ENCODE measurements at regions not wholly inside any gene's neighbourhood (a gene's known extent, or its start where the extent isn't known, plus 50 kb on each side); places are given as distances from the start of the nearest gene placed in this dataset.

GRCh38 chr2:23073671-23074070 is 311.3 kb upstream of the KLHL29 start:
- no peaks in the 10 kb centered on the region for H3K9me3 Mint-ChIP-seq
- TF ChIP-seq CTCF (conservative IDR thresholded peaks at IDR 0.05) = no peak
- no peak overlapping the region for H3K27ac Mint-ChIP-seq
- no peaks in the 10 kb centered on the region for H3K4me1 Mint-ChIP-seq (ENCODE audit: unreplicated experiment)
- H3K36me3 Mint-ChIP-seq = no peaks in the 10 kb centered on the region
- no peak overlapping the region for H3K4me3 Mint-ChIP-seq
- H3K27me3 Mint-ChIP-seq = peaks cover 23% of the 10 kb centered on the region
- no peak for DNase-seq (ENCODE audit: extremely low spot score, unreplicated experiment)

DNA sequence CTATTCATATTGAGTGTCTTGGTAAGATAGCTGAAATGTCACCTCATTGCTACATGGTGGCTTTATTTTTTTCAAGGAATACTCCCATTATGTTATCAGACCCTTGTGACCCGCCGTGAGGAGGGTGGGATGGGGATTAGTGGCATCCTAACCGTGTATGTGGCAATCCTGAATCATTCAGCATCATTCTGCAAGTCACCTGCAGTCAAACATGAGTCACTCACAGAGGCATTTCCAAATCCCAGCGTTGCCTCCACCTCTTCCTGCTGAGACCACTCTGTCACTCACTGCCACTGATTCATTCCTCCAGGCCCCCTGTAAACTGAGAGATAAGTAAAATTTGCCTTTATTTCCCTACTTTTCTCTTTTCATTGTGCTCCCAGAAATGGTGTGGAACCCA is 307.4 kb upstream of the KLHL29 start:
- H3K9me3 Mint-ChIP-seq = peaks cover 3% of the 10 kb centered on the region
- H3K36me3 Mint-ChIP-seq = no peaks in the 10 kb centered on the region

GRCh38 chr2:23078784-23079434 is 306.1 kb upstream of the KLHL29 start:
- Mint-ChIP-seq H3K4me3 (no peak overlapping the region), H3K4me1 (ENCODE audit: unreplicated experiment) (no peaks in the 10 kb centered on the region), H3K27me3 (peaks cover 16% of the 10 kb centered on the region), H3K27ac (no peak overlapping the region), H3K36me3 (no peaks in the 10 kb centered on the region), H3K9me3 (peaks cover 3% of the 10 kb centered on the region)
- DNase-seq (ENCODE audit: extremely low spot score, unreplicated experiment) = no peak
- no peak for TF ChIP-seq CTCF (conservative IDR thresholded peaks at IDR 0.05)

More for the DNA sequence above, 307.4 kb upstream of the KLHL29 start:
- no peak for TF ChIP-seq CTCF (conservative IDR thresholded peaks at IDR 0.05)
- no peak overlapping the region for H3K27ac Mint-ChIP-seq
- H3K4me3 Mint-ChIP-seq = no peak overlapping the region
- H3K4me1 Mint-ChIP-seq (ENCODE audit: unreplicated experiment) = no peaks in the 10 kb centered on the region
- no peak for DNase-seq (ENCODE audit: extremely low spot score, unreplicated experiment)
- peaks cover 17% of the 10 kb centered on the region for H3K27me3 Mint-ChIP-seq

DNA sequence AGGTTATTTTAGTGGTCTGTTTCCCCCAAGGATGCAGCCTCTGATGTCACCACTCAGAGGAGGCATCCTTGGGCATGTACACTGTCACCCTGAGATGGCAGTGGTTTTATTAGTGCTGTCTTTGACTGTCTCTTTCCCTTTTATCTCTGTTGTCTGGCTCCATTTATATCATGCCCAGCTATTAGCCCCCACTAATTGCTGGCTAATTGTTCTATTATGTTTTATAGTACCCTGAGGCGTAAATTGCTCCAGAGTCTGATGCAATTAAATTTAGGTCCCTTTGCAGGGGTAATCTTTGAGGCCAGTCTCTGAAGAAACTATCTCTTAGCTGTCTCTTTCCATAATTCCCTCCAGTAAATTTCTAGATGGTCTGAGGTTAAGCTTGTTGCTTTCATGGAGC is 301.0 kb upstream of the KLHL29 start:
- no peak overlapping the region for H3K27ac Mint-ChIP-seq
- no peak for DNase-seq (ENCODE audit: extremely low spot score, unreplicated experiment)
- no peaks in the 10 kb centered on the region for H3K36me3 Mint-ChIP-seq
- H3K9me3 Mint-ChIP-seq = peaks cover 4% of the 10 kb centered on the region
- H3K4me1 Mint-ChIP-seq (ENCODE audit: unreplicated experiment) = no peaks in the 10 kb centered on the region
- no peaks in the 10 kb centered on the region for H3K27me3 Mint-ChIP-seq
- H3K4me3 Mint-ChIP-seq = no peak overlapping the region
- no peak for TF ChIP-seq CTCF (conservative IDR thresholded peaks at IDR 0.05)

DNA sequence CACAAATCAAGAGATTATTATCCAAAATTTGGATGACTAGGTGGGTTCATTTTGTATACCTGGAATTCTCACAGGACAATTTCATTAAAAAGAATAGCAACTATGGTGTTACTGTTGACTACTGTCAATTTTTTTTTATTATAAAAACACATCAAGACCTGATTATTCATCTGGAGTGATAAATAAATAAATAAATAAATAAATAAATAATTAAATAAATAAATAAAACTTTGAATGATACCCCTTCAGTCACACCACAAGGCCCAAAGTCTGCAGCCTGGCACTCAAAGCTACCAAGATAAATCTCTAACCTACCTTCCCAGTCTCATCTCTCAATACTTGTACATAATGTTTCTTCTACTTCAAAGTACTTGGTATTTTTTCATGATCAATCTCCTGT is 294.0 kb upstream of the KLHL29 start:
- H3K27me3 Mint-ChIP-seq = no peaks in the 10 kb centered on the region
- H3K9me3 Mint-ChIP-seq = peaks cover 9% of the 10 kb centered on the region
- no peaks in the 10 kb centered on the region for H3K4me1 Mint-ChIP-seq (ENCODE audit: unreplicated experiment)
- DNase-seq (ENCODE audit: extremely low spot score, unreplicated experiment) = no peak
- no peak overlapping the region for H3K27ac Mint-ChIP-seq
- no peak for TF ChIP-seq CTCF (conservative IDR thresholded peaks at IDR 0.05)
- no peaks in the 10 kb centered on the region for H3K36me3 Mint-ChIP-seq
- H3K4me3 Mint-ChIP-seq = no peak overlapping the region

GRCh38 chr2:23091900-23092299 is 293.1 kb upstream of the KLHL29 start:
- Mint-ChIP-seq H3K4me3 (no peak overlapping the region), H3K36me3 (no peaks in the 10 kb centered on the region), H3K9me3 (peaks cover 9% of the 10 kb centered on the region), H3K4me1 (ENCODE audit: unreplicated experiment) (no peaks in the 10 kb centered on the region), H3K27ac (no peak overlapping the region), H3K27me3 (no peaks in the 10 kb centered on the region)
- DNase-seq (ENCODE audit: extremely low spot score, unreplicated experiment) = no peak
- no peak for TF ChIP-seq CTCF (conservative IDR thresholded peaks at IDR 0.05)
